SH-SY5Y (cell line): ENCODE measurements at regions not wholly inside any gene's neighbourhood (a gene's known extent, or its start where the extent isn't known, plus 50 kb on each side); places are given as distances from the start of the nearest gene placed in this dataset.
A peak's percentile ranks its signal among the peaks of the same experiment; 100 is the strongest.

Experiments used
- GATA2 ChIP-seq: IDR thresholded peaks from 2 replicates; pipeline ENCODE4 v1.6.1; 2011; ENCODE audit warnings: mild to moderate bottlenecking, low read depth, low read length
- GATA3 ChIP-seq: IDR thresholded peaks from 2 replicates; pipeline ENCODE4 v1.6.1; 2011; ENCODE audit warnings: low read depth, mild to moderate bottlenecking, low read length, moderate library complexity

DNA sequence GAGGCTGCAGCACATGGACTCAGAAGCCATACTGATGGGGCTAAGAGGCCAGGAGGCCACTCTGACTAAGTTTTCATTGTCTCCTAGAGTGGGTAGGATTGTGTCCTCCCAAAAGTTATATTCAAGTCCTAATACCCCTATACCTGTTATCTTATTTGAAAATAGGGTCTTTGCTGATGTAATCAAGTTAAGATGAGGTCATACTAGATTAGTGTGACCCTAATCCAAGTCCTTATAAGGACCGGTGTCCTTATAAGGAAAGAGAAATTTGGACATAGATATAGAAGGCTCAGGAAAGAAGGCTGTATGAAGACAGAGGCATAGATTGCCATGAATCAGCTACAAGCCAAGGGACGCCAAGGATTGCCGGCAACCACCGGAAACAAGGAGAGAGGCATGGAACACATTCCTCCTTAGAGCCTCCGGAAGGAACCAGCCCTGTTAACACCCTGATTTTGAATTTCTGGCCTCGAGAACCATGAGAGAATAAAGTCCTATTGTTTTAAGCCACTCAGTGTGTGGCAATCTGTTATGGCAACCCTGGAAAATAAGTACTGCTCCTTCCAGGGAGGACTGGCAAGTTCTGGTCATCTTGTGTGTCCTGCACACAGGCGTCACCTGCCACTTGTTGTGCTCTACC, 157.0 kb downstream of the EMX2 start:
- TF ChIP-seq GATA3 (no peak), GATA2 (no peak)

DNA sequence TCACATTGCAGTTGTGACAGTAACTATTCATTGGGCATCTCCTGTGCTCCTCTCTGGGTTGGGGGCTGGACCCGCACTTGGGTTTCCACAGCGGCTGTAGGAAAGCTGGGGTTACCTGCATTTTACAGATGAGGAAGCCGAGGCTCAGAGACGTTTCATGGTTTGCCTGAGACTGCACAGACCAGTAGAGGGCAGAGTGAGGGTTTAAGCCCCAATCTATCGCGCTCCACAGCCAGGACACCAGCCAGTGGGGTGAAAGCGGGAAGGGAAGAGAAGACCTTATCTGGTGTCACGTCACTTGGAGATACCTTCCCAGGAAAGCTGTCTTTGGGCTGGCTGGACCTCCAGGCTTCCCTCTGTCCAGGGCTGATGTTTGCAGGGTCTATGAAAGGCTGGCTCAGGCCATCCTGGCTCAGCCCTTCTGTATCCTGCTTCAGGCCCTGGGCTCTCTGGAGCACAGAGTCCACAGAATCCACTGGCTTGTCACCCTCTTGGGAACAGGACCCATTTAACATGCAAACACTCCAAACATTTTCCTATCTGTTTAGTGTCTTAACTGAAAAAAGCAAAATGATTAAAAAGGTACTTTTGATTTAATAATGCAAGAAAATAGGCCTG, 167.7 kb downstream of the EMX2 start:
- TF ChIP-seq GATA3 (no peak), GATA2 (no peak)

DNA sequence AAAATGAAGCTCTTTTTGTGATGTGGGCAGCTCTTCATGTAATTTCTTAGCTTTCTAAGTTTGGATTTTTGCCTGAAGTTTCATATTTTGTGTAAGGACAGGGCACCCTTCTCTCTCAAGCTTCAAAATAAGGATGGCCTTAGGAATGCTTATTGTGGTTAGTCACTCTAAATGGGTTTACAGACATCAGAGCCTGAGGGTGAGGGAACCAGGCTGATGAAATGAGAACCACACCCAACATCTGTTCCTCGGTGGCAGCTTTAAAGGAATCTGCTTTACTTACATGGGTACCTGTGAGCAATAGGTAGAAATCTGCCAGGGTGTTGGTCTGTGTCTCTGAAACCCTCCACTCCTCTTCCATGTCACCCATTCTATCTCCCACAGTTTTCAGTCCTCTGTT, 174.3 kb downstream of the EMX2 start:
- TF ChIP-seq GATA2, result no peak
- no peak for TF ChIP-seq GATA3

DNA sequence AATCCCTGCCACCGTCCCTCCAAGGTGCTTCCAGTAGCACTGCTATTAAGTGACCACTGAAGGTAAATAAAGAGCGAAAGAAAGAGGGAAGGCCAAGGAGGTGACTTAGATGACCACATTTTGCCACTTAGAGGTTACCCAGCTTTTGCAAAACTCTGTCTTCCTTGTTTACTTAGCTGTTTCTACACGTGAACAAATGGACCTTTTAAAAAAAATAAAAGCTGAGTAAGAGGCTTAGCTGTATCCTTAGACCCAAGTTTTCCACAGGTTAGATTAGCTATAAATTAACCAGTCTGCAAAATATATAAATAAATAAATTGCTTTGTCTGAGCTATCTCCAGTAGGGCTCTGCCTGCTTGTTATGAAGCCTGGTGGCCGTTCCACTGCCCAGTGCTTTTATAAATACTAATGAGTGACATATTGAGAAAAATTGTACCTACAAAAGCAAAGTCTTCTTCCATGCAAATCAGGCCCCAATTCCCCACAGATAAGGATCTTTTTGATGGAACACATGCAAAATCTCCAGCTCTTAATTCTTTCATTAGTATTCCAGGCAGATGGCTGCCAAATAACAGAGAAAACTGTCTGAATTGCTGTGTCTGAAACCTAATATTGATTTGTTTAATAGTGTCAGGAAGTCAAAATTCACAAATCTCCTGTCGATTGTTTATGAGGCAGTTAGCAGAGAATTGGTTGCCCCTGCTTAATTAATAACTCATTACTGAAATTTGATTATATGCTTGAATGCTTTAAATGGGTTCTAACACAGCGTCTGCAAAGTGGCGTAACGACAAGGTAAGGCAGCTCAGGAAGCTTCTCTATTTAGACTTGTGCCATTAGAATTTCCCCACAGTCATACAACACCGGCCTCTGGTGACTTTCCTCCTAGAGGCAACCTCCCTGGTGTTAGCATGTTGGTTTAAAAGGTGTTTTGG, 176.7 kb downstream of the EMX2 start:
- peak; percentile 48; the same call in 1 of the 2 replicates for TF ChIP-seq GATA2
- 0 out of 2 replicates have a peak, but pooled peaks have one; percentile 29 for TF ChIP-seq GATA3

DNA sequence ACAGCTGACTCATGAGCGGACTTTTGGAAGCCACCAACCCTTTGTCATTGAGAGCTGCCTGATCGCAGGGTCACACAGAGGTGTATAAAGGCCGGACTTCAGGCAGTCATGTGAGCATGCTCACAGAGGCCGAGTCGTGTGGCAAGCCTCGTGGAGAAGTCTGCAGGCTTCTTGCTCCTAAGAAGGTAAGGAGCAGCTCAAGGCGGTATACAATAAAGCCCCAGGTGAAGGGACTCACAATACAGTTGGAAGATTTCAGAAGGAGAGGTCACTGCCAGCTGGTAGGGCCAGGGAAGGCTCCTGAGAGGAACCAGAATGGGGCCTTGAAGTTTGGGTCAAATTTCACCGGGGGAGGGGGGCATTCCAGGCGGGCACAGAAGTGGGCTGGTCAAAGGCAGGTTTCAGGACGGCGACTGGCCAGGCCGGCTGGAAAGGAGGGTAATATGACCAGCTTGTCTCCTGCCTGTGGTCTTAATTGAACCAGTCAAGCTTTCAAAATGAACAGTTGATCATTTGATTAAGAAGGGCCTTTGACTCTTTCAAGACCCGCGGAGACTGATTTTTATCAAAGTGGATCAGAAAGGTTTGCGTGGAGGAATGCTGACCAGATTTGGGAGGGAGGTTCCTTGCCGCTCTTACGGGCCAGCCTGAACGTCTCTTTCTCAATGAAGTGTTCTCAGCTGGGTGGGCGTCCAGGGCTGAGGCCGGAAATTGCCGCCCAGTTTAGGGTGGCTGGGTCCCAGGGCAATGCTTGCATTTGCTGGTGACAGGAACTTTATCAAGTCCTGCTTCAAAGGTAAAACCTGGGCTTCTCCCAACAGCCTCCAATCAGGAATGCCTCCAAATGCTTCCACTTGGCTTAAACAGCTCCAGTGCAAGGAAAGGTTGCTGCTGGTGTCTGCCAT, 178.6 kb downstream of the EMX2 start:
- no peak for TF ChIP-seq GATA2
- no peak for TF ChIP-seq GATA3

DNA sequence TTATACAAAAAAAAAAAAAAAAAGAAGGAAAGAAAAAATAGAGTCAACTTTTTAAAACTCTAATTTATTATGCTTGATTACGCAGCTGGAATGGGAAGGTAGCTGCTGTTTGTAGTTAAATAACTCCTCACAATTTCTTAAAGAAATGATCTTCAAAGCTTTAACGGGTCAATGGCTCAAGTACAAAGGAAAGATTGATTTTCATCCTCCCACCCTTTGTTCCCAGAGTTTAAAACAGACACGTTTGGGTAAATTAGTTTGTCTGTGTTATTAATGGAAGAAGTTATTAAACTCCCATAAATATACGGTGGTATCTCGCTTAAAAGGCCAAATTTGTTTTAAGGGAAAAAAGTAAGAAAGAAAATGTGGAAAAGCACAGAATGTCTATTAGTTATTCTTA, 179.3 kb downstream of the EMX2 start:
- TF ChIP-seq GATA3 (no peak), GATA2 (no peak)

DNA sequence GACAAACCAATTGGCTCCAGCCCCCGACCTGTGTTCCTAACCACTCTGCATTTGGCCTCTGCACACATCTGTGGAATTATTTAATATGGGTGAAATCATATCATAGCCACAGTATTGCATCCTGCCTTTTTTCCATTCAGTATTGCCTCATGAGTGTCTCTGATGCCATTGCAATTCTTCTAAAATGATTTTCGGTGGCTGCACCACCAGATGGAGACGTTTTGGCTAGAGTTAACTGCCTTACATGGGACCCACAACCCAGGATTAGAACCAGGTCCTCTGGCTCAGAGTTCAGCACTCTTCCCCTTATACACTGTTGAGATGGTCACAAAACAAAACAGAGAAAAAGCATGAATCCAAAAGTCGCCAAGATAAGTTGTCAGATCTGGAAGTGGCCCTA, 180.8 kb downstream of the EMX2 start:
- TF ChIP-seq GATA2 (no peak), GATA3 (no peak)

DNA sequence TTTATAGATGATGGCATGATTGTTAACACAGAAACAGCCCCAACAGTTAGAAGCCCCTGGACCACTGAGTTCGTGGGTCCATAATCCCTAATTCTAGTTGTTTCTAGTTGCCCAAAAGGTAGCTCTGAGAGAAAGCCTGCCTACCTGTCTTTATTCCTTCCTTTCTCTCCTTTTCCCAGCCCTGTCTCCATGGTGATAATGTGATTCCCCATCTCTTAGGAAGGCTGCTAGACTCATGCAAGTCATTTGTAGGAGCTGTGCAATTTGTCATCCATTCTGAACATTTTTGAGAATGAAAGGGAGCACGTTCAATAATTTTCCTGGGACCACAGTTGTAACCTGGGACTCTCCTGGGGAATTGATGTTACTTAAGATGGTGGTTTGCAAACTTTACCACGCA, 183.4 kb downstream of the EMX2 start:
- TF ChIP-seq GATA3 (no peak), GATA2 (no peak)

DNA sequence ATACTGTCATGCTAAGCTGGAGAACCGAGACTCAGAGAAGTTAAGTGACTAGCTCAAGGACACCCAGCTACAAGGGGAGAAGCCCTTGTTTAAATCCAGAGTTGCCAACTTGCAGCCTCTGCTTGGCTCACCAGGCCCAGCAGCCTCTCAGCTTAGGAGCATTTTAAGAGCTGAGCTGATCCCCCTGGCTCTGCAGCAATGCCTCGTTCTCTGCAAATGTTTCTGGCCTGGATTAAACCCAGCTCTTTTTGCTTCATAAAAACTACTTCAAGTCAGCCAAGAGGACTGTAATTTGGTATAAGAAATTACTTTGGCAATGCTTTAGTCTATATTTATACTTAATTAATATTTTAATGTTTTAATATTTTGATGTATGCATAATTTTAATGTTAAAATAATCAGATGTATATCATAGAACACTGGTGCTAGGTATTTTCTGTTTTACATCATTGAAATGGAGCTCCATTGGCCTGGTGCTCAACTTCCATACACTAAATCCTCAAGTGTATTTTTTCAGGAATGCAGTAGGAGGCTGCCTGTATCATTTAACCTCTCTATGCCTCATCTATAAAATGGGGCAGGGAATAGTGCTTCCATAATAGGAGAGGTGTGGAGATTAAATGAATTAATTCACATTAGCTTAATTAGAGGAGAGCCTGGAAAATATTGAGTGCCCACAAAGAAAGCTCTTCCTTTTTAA, 184.2 kb downstream of the EMX2 start:
- no peak for TF ChIP-seq GATA2
- no peak for TF ChIP-seq GATA3

DNA sequence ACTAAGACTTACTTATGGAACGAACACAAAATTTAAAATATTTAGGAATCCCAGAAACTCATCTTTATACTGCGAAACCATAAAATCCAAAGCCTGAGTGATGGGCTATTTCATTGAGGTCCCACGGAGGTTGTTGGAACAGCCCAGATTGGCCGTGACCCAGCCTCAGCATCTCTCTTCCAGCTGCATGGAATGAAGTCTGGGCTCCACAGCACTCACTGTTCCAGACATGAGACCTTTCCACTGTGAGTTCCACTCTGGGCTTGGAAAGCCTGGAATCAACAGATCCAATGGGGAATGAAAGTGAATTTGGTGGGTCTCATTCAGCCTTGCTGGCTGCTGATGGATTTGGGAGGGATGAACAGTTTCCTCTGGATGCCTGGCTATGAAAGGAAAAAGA, 184.9 kb downstream of the EMX2 start:
- TF ChIP-seq GATA3 (no peak), GATA2 (no peak)

DNA sequence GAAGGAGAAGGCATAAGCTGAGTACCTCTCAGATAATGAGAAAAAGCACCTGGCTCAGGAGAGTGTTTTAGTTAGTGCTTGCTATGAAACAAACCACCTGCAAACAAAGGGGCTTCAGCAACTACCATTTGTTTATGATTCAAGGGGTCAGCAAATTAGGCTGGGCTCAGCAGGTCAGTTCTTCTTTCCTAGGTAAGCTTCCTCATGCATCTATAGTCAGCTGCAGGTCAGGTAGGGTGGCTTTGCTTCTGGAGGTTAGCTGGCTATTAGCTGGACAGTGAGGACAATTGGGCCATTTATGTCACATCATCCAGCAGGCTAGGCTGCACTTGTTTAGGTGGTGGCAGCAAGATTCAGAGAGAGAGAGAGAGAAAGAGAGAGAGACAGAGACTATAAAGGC, 185.5 kb downstream of the EMX2 start:
- TF ChIP-seq GATA2 (no peak), GATA3 (no peak)

DNA sequence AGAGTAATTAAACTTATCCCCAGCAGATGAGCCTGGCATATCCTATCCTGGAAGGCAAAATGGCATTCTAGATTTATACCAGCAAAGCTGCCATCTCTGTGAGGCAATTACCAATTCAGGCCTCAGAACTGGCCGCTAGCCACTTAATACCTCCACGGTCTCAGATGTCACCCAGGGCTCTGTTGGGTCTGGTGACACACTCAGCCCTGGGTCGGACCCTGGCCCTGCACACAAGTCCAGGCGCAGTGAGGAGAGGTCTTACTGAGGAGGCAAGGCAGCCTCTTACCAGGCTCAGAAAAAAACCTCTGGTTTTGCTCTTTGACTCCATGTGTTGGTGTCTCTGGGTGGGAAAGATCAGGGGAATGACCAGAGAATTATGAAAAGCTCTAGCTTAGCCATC, 186.6 kb downstream of the EMX2 start:
- no peak for TF ChIP-seq GATA2
- no peak for TF ChIP-seq GATA3

DNA sequence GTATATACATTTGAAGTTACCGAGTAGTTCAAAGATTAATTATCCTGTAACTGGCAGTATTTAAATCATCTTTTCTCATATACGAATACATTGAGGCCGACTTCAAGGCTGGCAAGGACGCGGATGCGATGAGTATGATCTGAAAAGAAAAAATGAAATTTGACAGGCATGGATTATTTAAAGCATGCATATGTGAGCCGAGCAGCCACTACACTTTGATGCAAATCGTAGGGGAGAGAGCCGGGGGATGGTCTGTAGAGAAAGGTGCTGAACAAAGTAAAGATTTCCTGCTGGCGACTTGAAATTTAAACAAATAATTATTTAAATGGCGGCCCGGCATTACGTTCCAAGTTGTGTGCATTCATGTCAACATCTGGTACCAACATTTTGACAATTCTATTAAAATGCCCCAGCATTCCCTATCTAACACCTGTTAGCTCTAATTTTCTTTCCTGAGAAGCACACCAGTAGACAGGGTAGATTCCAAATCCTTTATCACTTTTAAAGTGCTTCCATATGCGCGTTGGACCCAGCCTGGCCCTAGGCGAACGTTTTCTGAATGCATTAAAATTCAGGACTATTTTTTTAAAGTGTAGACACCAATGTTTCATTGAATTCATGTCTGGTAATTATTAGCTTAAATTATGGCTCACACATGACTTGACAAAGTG, 188.7 kb downstream of the EMX2 start:
- TF ChIP-seq GATA2 (no peak), GATA3 (no peak)
